RPMI7951 (cell line): ENCODE measurements at regions not wholly inside any gene's neighbourhood (a gene's known extent, or its start where the extent isn't known, plus 50 kb on each side); places are given as distances from the start of the nearest gene placed in this dataset.
"Not testable (repeated sequence)": the region's sequence is repeated elsewhere in the genome, so short reads cannot be mapped to it uniquely, and the experiment has no call there.

Experiments
- DNase-seq: peaks from one replicate; pipeline ENCODE4 v3.0.0-alpha.2; 2012; ENCODE audit warnings: low read depth

DNA sequence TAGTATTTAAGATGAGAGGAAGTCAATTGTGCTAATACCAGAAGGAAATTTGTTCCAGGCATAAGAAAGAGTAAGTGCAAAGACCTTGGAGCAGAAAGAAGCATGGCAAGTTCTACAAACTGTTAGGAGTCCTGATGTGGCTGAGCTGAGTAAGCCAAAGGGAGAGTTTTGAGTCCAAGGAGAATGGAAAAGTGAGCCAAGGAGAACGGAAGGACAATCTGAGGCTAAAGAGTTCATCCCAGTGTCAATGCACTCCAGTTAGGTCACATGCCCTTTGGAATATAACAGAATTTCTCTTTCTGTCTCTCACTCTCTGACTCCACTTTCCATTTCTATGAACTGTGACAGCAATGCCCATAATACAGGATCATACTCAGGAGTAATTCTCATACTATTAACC is 224.7 kb downstream of the CAAP1 start:
- DNase-seq = no peak

DNA sequence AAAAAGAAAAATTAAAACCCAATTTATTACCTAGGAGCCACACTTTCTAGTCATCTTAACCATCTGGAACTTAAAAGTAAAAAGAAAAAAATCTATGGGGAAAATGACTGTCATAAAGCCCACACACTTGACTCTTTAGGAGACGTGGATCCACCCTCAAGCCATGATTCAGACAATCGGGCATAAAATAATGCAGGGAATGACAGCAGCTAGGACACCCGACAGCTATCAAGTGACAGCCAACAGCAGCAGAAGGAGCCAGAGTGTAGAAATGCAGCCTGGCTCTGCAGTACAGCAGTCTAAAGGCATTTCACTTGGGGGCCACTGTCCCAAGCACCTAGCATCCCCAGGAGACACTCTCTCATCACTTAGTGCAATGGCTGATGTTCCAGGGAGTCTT is 226.9 kb downstream of the CAAP1 start:
- no peak for DNase-seq

DNA sequence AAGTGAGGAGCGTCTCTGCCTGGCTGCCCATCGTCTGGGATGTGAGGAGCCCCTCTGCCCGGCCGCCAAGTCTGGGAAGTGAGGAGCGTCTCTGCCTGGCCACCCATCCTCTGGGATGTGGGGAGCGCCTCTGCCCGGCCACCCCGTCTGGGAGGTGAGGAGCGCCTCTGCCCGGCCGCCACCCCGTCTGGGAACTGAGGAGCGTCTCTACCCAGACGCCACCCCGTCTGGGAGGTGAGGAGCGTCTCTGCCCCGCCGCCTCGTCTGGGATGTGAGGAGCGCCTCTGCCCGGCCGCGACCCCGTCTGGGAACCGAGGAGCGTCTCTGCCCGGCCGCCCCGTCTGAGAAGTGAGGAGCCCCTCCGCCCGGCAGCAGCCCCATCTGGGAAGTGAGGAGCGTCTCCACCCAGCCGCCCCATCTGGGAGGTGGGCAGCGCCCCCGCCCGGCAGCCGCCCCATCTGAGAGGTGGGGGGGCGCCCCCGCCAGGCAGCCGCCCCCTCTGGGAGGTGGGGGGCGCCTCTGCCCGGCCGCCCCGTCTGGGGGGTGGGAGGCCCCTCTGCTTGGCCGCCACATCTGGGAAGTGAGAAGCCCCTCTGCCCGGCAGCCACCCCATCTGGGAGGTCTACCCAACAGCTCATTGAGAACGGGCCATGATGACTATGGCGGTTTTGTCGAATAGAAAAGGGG is 228.4 kb downstream of the CAAP1 start:
- DNase-seq = not testable (repeated sequence)

DNA sequence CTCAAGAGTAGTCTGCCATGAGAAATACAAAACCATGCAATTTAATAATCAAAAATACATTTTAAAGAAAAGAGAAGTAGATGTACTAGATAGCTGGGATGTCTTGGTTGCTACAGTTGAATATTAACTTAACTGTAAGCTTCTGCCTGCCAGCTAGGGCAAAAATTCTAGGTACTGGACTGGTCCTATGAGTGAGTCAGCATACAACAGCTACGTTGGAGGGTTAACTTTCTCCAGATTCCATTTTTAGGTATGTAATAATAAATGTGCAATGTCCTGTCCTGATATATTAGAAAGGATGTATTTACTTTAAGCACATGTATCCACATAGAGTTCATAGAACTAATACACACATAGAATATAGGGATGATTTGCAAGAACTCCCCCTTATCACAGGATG is 230.1 kb downstream of the CAAP1 start:
- no peak for DNase-seq

DNA sequence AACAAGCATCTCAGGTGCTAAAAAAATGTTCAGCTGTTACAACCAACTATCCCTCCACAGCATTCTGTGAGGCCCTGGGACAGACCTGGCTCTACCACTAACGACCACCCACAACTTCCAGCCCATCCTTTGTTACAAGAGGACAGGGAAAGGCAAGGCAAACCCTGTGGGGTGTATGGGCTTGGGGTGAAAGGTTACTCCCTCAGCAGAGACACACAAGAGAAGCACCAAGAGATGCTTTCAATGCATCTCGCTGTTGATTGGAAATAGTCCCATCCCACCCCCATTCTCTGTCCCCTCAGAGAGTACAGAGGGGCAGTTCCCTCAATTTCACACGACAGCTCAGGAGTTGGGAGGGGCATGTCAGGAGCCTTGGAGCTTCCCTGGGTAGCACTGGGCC is 234.1 kb downstream of the CAAP1 start:
- DNase-seq = no peak

DNA sequence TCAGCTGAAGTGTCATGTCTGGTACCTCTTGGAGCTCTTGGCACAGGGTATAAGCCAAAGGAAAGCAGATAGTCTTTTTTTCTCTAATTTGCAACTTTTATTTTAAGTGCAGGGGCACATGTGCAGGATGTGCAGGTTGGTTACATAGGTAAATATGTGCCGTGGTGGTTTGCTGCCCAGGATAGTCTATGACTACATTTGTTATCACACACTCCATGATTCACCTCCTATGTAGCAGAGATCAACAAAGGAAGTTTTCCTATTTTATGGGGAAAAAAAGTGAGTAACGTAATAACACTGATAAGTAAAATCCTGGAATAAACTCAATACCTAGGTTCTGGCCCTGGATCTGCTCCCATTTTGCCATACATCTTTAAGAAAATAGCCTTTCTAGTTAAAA is 234.6 kb downstream of the CAAP1 start:
- no peak for DNase-seq

DNA sequence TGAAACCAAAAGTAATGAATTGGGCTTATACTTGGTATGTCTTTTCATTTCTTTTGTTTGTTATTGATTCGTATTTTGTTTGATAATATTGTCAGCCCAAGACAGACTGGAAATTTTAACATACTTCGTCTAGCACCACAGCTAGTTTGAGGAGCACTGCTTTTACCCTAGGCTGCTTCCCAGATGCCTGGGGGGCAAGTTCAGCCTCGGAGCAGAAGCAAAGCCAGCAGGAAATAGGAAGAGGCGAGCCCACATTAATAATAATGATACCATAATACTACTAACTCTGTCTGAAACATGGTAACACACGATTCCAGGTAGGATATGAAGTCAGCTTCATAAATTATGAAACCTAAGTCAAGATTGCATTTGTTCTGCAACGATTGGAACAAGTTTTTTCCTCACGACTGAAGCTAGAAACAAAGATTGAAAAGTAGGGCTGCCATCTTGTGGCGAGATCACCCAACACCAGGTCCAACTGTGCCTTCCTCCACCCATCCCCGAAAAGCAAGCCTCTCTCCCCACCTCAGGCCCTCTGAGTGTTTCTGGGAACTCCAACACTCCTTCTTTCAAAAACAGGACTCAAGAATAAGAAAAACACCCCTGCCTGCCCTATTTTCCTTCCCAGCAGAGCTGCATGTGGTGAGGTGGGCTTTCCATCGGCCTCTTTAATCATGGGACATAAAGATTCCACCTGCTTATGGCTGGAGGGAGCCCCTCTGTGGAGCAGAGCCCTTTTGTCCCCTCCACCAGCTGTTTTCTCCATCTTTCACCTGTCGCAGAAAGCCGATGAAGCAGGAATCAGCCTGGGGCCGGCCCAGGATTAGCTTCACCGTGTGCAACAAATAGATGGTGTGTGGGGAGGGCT is 236.4 kb downstream of the CAAP1 start:
- peak; percentile 46 for DNase-seq

DNA sequence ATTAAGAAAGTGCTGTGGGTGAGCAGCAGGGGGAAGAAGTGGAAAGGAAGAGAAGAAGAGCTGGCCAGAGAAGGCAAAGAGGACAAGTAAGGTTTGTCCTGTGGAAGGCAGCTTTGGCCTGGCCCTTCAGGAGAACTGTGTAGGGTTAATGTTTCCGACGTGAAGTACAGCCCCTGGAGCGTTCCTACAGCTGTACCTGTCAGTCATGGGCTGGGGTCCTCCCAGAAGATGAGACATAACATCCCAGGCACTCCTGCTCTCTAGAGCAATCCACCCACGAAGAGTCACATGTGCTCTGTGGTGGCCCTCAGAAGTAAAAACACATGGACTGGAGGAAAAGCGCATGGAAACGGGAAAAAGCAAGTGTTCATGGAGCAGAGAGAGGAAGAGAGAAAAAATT is 237.4 kb downstream of the CAAP1 start:
- DNase-seq = peak; percentile 5

DNA sequence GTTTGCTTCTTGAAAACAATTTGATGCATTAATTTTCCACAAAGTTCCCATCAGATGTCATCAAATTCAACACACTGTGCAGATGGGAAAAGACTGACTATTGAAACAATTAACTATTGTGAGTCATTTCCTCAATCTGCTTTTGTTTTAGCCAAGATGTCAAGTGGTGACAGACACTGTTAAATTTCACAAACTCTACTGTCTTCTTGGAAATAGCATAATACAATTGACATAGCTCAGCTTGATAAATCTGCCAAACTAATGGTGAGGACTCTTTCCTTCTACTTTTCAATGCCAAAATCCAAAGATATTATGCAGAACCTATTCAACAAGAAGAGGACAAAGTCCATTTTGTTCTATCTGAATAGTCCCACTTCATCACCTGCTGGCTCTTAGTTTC is 242.3 kb downstream of the CAAP1 start:
- peak; percentile 17 for DNase-seq

DNA sequence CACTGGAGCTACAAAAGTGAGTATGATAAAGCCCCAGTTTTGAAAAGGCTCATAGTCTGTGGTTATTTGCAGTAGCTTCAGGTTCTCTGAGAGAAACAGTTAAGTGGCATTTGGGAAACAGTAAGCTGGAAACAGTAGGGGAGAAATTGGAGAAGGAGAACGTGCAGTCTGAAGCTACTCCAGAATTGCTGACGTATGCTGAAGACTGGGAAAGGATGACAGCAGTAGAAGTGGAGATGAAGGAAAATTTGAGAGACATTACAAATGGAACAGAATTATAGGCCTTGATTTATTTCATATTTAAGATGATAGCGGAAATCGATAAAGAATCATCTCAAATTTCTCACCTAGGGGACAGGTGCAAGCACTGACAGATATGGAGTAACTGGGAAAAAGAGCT is 248.8 kb downstream of the CAAP1 start:
- no peak for DNase-seq

DNA sequence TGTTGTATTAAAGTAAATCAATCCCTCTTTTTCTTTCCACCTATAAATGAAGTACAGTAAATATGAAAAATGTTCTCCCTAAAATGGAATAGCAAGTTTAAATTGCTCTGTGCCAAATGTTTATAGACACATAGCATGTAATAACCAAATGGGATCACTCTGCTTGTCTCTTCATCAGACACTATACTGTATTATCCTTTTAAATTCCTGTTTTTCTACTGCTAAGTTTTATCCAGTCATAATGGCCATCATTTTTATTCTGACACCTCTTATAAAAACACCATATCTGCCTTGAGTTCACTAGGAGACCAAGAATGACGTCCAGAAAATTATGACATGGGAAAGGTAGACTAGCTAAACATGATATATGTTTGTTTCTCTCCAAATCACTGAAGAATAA is 252.8 kb downstream of the CAAP1 start:
- DNase-seq = no peak

DNA sequence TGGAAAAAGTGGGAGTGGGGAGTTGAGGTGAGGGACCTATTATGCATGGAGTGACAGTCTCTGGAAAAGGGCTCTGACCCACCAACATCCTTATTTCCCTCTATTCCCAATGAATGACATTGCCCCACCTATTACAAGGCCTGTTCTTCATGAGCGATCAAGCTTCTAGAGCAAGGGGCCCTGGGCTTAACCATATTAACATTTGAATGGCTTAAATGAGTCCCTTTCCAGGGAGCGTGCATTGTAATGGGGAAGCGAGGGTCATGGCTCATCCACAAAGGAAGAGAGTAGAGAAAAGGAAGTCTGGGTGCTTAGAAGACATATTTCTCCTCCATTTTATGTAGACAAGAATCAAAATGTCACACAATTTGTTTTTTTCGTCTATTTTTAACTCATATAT is 255.5 kb downstream of the CAAP1 start:
- DNase-seq = no peak

DNA sequence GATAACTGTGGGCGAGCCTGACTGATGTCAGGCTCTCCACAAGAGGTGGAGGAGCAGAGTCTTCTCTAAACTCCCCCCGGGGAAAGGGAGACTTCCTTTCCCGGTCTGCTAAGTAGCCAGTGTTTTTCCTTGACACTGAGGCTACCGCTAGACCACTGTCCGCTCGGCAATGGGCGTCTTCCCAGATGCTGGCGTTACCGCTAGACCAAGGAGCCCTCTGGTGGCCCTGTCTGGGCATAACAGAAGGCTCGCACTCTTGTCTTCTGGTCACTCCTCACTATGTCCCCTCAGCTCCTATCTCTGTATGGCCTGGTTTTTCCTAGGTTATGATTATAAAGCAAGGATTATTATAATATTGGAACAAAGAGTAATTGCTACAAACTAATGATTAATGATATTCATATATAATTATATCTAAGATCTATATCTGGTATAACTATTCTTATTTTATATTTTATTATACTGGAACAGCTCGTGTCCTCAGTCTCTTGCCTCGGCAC is 278.7 kb downstream of the CAAP1 start:
- DNase-seq = peak; percentile 52

DNA sequence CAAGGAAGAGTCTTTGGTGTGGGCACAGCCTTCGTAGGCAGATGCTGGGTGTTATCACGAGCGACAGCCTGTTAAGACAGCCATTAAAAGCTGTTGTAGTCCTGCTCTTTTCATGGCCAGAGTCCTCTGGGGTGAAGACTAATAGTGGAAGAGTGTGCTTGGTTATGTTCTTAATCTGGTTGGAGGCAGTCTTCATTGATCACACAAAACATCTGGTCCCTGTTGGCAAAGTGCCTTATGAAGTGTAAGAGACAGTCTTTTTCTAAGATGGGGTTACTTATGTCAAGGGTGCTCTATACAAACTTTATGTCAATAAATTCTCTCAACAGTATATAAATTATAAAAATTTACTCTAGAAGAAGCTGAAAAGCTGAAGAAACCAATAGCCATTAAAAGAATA is 280.4 kb downstream of the CAAP1 start:
- no peak for DNase-seq

DNA sequence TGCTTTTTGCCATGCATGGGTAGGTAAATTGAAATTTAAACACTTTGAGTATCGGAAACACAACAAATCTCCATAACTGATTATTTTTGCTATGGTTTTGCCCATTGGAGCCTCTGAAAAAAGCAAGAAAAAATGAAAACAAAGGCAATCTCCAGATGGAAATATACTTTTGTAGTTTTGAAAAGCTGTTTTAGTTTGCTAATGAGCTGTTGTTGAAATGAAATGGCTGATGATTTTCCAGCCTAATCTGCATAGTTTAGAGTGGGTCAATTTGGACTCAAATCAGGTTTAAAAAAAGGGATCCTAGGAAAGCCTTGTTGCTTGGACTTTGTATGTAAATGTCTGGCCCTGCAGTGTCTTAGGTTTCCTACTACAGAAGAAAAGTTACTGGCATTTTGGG is 285.8 kb downstream of the CAAP1 start:
- no peak for DNase-seq

DNA sequence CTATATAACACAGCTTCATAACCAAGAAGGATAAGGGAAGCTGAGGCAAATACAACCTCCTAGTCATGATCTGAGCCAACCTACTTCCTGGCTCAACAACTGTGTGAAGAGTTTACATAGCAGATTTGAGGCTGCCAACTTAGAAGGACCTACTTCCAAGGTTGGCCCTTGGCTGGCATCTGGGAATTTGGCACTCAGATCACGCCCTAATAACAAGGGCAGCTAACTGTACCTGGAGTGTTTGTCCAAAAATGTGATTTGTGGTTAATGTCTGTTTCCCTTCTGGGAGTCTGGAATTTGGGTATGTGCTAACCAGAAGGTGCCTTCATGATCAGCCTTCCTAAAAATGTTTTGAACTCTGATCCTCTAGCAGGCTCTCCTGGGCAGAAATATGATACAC is 287.2 kb downstream of the CAAP1 start:
- no peak for DNase-seq

DNA sequence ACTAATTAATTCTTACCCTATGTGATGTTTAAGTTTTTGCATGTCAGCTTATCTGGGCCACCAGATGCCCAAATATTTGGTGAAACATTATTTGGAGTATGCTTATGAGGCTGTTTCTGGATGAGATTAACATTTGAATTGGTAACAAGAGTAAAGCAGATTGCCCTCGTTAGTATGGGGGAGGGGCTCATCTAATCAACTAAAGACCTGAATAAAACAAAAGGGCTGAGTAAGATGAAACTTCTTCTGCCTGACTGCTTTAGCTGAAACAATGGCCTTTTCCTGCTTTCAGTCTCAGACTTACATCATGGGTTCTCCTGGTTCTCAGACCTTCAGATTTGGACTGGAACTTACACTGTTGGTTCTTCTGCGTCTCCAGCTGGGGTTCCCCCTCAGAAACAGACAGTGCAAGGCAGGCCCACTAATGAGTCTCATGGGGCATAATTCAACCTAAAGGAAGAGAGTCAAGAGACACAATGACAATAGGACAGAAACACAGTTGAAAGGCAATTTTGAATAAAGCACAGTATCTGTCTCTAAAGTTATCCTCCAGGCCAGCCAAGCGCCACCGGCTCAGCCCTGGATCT is 288.4 kb downstream of the CAAP1 start:
- DNase-seq = no peak

DNA sequence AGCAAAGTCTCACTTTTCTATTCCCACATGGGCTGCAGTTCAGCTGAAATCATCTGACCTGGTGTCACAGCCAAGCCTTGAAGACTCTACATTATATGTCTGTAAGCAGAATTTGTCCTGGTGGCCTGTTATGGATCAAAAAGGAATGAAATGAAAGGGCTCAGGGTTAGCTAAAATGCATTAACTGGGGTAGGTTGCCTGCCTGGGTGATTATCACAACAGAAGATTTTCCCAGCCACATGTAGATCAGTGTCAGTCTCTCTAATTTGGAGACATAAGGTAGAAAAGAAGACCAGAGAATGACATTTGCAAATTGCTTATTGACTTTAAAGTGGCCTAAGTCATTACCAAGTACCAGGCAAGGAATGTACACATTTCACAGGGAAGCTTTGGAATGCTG is 289.0 kb downstream of the CAAP1 start:
- DNase-seq = no peak

DNA sequence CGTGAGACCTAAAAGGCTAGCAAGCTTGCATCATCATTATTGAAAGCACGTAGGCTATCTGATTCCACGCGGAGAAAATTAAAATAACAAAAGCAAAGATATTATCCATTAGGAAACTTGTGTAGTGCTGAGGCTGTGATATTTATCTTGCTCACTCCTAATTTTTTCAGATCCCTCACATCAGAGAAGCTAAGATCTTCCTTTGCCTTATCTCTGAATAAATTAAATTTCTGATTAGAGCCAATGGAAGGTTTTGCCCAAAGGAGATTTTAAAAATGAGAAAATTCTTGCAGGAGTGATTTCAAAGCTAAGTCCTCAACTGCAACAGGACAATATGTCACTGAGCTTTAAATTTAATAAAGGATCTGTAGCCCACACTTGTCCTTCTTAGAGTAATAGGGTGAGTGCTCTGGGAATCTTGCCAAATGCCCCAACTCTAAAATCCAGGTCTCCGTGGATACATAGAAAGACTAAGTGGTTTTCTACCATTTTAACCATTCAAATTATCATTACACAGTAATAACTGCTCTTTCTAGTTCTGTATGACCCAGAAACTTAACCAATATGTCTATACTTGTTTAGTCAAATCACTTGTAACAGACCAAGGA is 295.0 kb downstream of the CAAP1 start:
- no peak for DNase-seq

DNA sequence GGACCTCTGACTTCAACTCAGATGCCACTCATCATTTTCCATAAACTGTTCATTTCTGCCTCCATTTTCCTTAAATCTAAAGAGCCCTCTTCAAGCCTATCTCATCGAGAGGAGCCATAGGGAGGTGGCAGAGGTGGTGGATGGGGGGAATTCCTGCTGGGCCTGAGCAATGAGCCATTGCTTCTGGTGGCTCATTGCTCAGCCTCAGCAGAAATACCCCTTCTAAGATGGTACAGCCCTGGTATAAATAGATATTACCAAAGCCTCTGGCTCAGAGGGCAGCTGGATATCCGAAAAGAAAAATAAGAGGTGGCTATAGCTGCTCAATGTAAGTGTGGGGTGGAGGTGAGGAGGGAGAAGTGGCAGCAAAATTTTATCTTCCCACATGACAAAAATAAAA is 313.5 kb downstream of the CAAP1 start:
- no peak for DNase-seq

DNA sequence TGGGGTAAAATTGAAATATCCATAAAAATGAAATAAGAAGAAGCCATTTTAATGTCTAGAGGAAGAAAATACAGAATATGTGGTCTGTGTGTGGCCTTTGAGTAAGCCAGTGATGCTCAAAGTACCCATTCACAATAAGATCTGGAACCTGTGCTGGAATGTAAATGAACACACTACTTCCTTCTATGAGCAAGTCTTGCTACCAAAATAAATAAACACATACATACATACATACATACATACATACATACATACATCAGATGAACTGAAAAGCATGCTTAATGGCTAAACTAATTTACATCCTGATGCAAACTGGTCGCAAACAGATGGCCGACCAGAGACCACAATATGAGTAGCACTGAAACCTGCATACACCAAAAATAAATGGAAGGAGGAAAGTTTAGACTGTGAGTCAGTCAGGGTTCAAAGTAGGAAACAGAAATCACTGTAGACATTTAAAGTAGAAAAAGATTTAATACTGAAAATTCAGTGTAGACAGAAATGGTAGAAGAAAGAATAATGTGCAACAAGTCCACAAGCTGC is 317.6 kb downstream of the CAAP1 start:
- no peak for DNase-seq

DNA sequence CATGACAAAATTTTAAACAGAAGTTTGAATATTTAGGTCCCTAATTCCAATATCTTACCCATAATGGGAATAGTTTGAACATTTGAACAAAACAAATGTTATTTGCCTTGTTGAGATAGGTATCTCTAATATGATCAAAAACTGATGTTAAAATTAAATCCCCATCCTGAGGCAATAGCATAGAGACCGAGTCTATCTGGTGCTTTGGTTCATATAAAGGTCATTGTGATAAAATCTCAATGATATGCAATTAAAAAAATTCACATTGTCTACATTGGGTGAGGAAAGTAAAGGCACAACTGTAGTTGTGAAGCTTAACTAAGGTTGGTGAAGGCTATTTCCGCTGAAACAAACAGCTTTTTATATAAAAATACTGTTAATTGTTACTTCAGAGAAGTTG is 318.3 kb downstream of the CAAP1 start:
- no peak for DNase-seq
